ENCODE measurements at regions not wholly inside any gene's neighbourhood (a gene's known extent, or its start where the extent isn't known, plus 50 kb on each side); places are given as distances from the start of the nearest gene placed in this dataset.
"Not testable (repeated sequence)": the region's sequence is repeated elsewhere in the genome, so short reads cannot be mapped to it uniquely, and the experiment has no call there.

GRCh38 chr1:38507563-38507962 is 352.0 kb downstream of the RRAGC start:
- DNase-seq (ENCODE audit: low read depth, low spot score), result no peak

DNA sequence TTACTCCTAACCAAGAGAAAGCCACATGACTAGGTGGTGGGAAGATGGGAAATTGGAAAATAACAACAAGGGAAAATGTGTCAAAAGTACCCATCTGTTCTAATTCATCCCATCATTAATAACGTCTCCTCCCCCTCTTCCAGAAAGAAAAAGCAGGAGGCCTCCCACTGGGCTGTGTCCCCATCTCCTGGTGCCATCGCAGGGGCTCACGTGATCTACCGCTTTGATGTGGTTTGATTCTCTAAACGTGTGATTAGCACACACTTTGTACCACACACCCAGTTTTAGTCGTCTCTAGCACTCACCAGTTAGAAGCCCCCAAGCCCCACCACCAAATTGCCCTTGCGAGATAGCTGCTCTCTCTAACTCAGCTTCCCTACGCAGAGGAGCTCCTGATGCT is 353.6 kb downstream of the RRAGC start:
- DNase-seq (ENCODE audit: low read depth, low spot score), result no peak

DNA sequence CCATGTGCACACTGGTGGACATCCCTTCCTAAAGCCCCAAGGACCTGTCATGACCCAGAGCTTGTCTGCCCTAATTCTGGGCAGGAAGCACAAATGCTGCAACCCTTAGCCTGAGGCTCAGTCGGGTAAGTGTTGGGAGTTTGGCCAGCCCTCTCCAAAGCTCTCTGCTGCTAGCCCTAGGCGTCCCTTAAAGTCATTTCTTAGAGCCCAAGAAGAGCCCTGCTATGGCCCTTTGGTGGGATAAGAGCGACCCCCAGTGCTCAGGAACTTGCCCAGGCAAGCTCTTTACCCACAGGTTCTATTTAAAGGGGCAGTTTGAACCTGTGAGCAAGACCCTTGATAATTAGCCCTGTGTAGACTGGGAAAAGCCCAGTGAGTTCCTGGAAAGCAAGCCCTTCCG is 356.8 kb downstream of the RRAGC start:
- no peak for DNase-seq (ENCODE audit: low read depth, low spot score)

- no peak for DNase-seq (ENCODE audit: low read depth, low spot score)
Observed at GRCh38 chr1:38500891-38501290, 358.7 kb downstream of the RRAGC start.

DNA sequence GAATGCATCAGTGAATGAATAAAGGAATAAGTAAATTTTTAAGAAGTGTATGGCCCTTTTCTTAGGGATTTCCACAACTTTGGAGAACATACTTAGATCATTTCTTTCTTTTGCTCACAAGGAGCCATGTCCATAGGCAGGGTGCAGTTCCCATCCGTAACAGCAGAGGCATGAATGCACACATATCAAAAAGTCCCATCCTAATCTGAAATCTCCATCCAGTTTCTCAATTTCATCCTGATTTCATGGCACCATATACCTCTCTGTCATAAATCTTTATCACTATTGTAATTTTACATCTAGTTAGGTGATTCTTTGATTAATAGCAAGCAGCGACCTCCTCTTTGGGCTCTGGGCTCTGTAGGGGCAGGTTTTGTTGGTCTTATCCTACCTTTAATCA is 359.2 kb downstream of the RRAGC start:
- DNase-seq (ENCODE audit: low read depth, low spot score), result no peak

GRCh38 chr1:38498686-38499085 is 360.9 kb downstream of the RRAGC start:
- DNase-seq (ENCODE audit: low read depth, low spot score), result no peak

- no peak for DNase-seq (ENCODE audit: low read depth, low spot score)
Observed at GRCh38 chr1:38497921-38498656, 361.5 kb downstream of the RRAGC start.

DNA sequence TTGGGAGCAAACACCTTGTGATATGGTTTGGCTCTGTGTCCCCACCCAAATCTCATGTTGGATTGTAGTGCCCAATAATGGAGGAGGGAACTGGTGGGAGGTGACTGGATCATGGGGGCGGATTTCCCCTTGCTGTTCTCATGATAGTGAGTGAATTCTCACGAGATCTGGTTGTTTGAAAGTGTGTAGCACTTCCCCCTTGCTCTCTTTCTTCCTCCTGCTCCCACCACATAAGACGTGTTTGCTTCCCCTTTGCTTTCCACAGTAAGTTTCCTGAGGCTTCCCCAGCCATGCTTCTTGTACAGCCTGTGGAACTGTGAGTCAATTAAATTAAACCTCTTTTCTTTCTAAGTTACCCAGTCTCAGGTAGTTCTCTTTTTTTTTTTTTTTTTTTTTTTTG is 366.3 kb downstream of the RRAGC start:
- not testable (repeated sequence) for DNase-seq (ENCODE audit: low read depth, low spot score)

GRCh38 chr1:38489844-38490270 is 369.7 kb downstream of the RRAGC start:
- no peak for DNase-seq (ENCODE audit: low read depth, low spot score)

DNA sequence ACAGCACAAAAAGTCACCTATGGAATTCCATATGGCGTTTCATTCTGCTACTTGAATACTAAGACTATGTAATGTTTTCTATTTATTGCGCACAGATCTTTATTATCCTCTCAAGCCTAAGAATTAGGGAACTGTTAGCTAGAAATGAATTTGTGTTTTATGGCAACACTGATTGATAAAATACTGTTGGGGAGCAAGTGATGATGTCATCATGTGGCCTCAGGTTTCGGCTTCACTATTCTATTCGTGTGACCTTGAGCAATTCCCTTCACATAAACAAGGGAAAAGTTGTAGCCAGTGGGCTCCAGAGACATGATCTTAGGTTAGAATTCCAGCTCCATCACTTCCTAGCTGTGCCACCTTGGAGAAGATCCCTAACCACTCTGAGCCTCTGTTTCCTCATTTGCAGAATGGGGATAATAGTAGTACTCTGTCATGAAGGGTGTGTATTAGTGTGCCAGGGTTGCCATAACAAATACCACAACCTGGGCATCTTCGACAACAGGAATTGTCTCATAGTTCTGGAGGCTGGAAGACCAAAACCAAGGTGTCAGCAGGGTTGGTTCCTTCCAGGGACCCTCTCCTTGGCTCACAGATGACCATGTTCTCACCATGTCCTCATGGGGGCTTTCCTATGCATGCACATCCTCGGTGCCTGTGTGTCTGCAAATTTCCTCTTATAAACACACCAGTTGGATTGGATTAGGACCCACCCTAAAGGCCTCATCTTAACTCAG is 371.2 kb downstream of the RRAGC start:
- no peak for DNase-seq (ENCODE audit: low read depth, low spot score)

GRCh38 chr1:38487396-38487795 is 372.2 kb downstream of the RRAGC start:
- no peak for DNase-seq (ENCODE audit: low read depth, low spot score)

- DNase-seq (ENCODE audit: low read depth, low spot score), result no peak
Observed at GRCh38 chr1:38486085-38486484, 373.5 kb downstream of the RRAGC start.

DNA sequence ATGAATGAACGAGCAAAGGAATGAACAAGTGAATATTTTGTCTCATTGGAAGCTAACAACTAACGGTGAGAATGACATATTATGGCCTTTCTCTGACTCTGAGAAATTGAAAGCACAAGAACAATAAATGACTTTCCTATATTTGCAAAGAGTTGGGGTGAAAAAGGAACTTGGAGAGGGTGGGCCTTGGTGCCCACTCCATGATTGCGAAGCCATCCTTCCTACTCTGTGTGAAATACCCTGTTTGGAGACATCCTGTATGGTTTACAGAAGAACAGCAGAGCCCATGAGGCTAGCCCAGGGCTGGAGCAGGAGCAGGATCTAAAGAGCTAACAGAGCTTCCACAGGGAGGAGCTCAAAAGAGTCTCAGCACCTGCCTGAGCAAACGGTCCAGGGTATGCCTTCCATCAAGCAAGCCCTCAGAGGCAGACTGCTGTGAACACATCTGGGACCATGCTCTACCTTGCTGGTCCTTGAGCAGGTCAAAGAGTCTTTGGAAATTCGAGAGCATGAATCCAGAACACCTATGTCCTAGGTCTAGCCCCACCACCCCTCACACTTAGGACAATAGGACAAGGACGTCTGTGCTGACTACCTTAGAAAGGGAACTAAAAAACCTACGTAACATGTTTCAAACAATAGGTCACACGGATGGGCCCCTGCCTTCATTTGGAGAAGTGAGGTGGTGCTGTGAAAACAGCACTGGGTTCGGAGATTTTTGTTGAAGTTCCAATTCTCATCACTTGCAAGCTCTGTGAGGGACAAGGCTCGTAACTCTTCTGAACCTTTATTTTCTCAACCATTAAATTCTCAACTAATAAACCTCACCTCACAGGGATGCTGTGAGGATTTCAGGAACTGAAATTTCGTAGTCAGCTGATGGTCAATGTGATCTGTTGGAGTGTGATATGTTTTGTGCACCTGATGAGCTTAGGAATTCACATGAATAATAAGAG is 377.4 kb downstream of the RRAGC start:
- no peak for DNase-seq (ENCODE audit: low read depth, low spot score)

- not testable (repeated sequence) for DNase-seq (ENCODE audit: low read depth, low spot score)
Observed at GRCh38 chr1:38479662-38480061, 379.9 kb downstream of the RRAGC start.

- DNase-seq (ENCODE audit: low read depth, low spot score), result no peak
Observed at GRCh38 chr1:38477811-38478210, 381.8 kb downstream of the RRAGC start.

DNA sequence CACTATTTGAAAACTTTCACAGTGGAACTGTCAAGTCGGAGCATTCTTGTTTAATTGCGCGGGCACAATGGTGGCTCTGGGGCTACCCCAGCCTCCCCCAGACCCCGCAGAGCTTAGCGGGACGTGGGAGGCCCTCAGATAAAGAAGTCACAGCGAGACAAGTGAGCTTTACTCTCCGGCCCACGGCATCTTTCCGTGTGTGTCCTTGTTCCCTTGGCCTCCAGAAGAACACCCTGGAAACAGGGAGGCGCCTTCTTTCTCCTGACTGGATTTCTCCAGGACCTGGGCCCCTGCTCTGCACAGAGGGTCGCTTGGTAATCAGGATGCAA is 382.8 kb downstream of the RRAGC start:
- no peak for DNase-seq (ENCODE audit: low read depth, low spot score)

- DNase-seq (ENCODE audit: low read depth, low spot score), result no peak
Observed at GRCh38 chr1:38476111-38476849, 383.3 kb downstream of the RRAGC start.

DNA sequence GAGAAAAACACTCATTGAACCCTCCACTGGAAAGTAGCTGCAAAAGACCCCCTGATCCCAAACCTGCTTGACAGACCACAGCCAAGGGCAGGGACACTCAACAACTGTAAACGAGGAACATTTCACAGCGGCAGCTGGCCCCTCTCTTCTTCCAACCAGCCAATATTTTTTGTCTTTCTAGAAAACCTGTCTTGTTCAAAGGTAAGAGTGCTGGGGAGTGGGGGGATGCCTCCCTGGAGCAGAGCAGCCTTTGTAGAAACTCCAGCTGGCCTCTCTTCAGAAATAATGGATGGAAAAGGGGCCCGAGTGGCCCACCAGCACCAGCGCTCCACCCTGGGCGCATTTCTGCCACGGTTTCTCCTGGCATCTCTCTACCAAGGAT is 384.0 kb downstream of the RRAGC start:
- DNase-seq (ENCODE audit: low read depth, low spot score), result no peak

- no peak for DNase-seq (ENCODE audit: low read depth, low spot score)
Observed at GRCh38 chr1:38474738-38475623, 384.6 kb downstream of the RRAGC start.

DNA sequence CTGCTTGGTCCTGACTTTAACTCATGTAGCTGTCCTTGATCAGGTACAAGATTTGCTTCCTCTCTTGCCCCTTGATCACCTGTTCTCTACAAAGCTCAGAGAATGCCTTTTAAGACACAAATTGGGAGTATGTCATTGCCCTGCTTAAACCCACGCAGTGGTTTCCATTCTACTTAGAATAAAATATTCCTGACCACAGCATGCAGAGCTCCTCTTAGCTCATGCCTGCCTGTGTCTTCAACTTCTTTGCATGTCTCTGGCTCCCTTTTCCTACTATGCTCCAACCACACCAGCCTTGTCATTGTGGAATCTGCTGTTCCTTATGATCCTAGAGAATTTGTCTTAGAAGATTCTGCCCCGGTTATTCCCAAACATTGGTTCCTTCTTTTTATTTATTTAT is 393.1 kb downstream of the RRAGC start:
- no peak for DNase-seq (ENCODE audit: low read depth, low spot score)

GRCh38 chr1:38465460-38465859 is 394.1 kb downstream of the RRAGC start:
- no peak for DNase-seq (ENCODE audit: low read depth, low spot score)

Data from activated CD4-positive, CD25-positive, alpha-beta regulatory T cell treated with anti-CD3 and anti-CD28 coated beads, Interleukin-2, amount 50 U/mL, for 16 hours (primary cell).